Mammary epithelial cell (primary cell): ENCODE measurements at regions not wholly inside any gene's neighbourhood (a gene's known extent, or its start where the extent isn't known, plus 50 kb on each side); places are given as distances from the start of the nearest gene placed in this dataset.

ENCODE experiments used
- CTCF ChIP-seq, 2 donors: IDR thresholded peaks in 1 of 2; conservative IDR thresholded peaks in 1 of 2; 2 replicates each; pipeline ENCODE4 v1.5.1; 2011 to 2012; ENCODE audit warnings: inconsistent platforms in 2 of 2, low read length in 2 of 2, mild to moderate bottlenecking in 2 of 2, control low read depth in 1 of 2, low read depth in 1 of 2; ENCODE audit not compliant: insufficient read depth in 1 of 2; ENCODE audit errors: extremely low read depth in 1 of 2
- EZH2 ChIP-seq: IDR thresholded peaks from 2 replicates; pipeline ENCODE4 v1.6.1; 2012; ENCODE audit warnings: low read length, inconsistent platforms, borderline replicate concordance

- TF ChIP-seq CTCF (conservative IDR thresholded peaks at IDR 0.05 in 1 of 2, IDR thresholded peaks at IDR 0.05 in 1 of 2; ENCODE audit: extremely low read depth in 1 of 2, insufficient read depth in 1 of 2, low read depth in 1 of 2, low read length in 2 of 2) (no peak), EZH2 (no peak)
Measured at GRCh38 chr22:27335102-27335660, 466.4 kb downstream of the MN1 start.
